H9 (cell line): ENCODE measurements at regions not wholly inside any gene's neighbourhood (a gene's known extent, or its start where the extent isn't known, plus 50 kb on each side); places are given as distances from the start of the nearest gene placed in this dataset.

Experiments
- DNase-seq: peaks from one replicate; pipeline ENCODE4 v3.0.0-alpha.2; 2017
- H2AFZ ChIP-seq: one replicate; pipeline ENCODE4 v1.6.1; 2013; ENCODE audit warnings: mild to moderate bottlenecking, low read length, control low read depth, moderate library complexity
- H2AK5ac ChIP-seq: 2 replicates; pipeline ENCODE4 v1.6.1; 2013; ENCODE audit warnings: low read length, control low read depth, mixed read lengths; ENCODE audit not compliant: insufficient read length
- H2BK120ac ChIP-seq: one replicate; pipeline ENCODE4 v1.6.1; 2013; ENCODE audit warnings: low read depth, mild to moderate bottlenecking, low read length, control low read depth, inconsistent platforms; ENCODE audit not compliant: poor library complexity, severe bottlenecking
- H2BK12ac ChIP-seq: 2 replicates; pipeline ENCODE4 v1.6.1; 2013; ENCODE audit warnings: low read length, control low read depth, mixed read lengths, low read depth; ENCODE audit not compliant: insufficient read length
- H2BK15ac ChIP-seq: 2 replicates; pipeline ENCODE4 v1.6.1; 2013; ENCODE audit warnings: low read depth, low read length, control low read depth
- H2BK20ac ChIP-seq: one replicate; pipeline ENCODE4 v1.6.1; 2013; ENCODE audit warnings: low read depth, mild to moderate bottlenecking, low read length, control low read depth, inconsistent platforms; ENCODE audit not compliant: poor library complexity, severe bottlenecking
- H2BK5ac ChIP-seq: 2 replicates; pipeline ENCODE4 v1.6.1; 2013; ENCODE audit warnings: low read length, control low read depth, mixed read lengths; ENCODE audit not compliant: insufficient read length
- H3K14ac ChIP-seq: 2 replicates; pipeline ENCODE4 v1.6.1; 2013; ENCODE audit warnings: low read length, control low read depth; ENCODE audit not compliant: insufficient read depth
- H3K18ac ChIP-seq: 2 replicates; pipeline ENCODE4 v1.6.1; 2013; ENCODE audit warnings: low read depth, mild to moderate bottlenecking, mixed read lengths, low read length, control low read depth; ENCODE audit not compliant: insufficient read length
- H3K23ac ChIP-seq: 2 replicates; pipeline ENCODE4 v1.6.1; 2013; ENCODE audit warnings: low read length, control low read depth, mixed read lengths, low read depth; ENCODE audit not compliant: insufficient read length
- H3K23me2 ChIP-seq: 2 replicates; pipeline ENCODE4 v1.6.1; 2013; ENCODE audit warnings: low read depth, mild to moderate bottlenecking, mixed read lengths, low read length, control low read depth; ENCODE audit not compliant: insufficient read length, poor library complexity, severe bottlenecking
- H3K27ac ChIP-seq: 2 replicates; pipeline ENCODE4 v1.5.1; 2013; ENCODE audit warnings: low read length, control low read depth, mixed read lengths, low read depth; ENCODE audit not compliant: insufficient read length
- H3K27me3 ChIP-seq: 2 replicates; pipeline ENCODE4 v1.6.1; 2013; ENCODE audit warnings: low read length, control low read depth, inconsistent platforms; ENCODE audit not compliant: insufficient read depth
- H3K4ac ChIP-seq: 2 replicates; pipeline ENCODE4 v1.6.1; 2013; ENCODE audit warnings: low read depth, mild to moderate bottlenecking, control low read depth, inconsistent platforms, low read length, moderate library complexity
- H3K4me1 ChIP-seq: 2 replicates; pipeline ENCODE4 v1.6.1; 2013; ENCODE audit warnings: low read length, control low read depth, inconsistent platforms; ENCODE audit not compliant: insufficient read depth
- H3K4me2 ChIP-seq: 2 replicates; pipeline ENCODE4 v1.6.1; 2013; ENCODE audit warnings: low read length, control low read depth, mixed read lengths; ENCODE audit not compliant: insufficient read length, insufficient read depth
- H3K56ac ChIP-seq: 2 replicates; pipeline ENCODE4 v1.6.1; 2013; ENCODE audit warnings: low read depth, mild to moderate bottlenecking, mixed read lengths, low read length, control low read depth; ENCODE audit not compliant: insufficient read length
- H3K79me1 ChIP-seq: 2 replicates; pipeline ENCODE4 v1.6.1; 2013; ENCODE audit warnings: low read depth, mild to moderate bottlenecking, moderate library complexity, low read length, control low read depth, inconsistent platforms; ENCODE audit not compliant: insufficient read depth, poor library complexity, severe bottlenecking
- H3K79me2 ChIP-seq: 2 replicates; pipeline ENCODE4 v1.6.1; 2013; ENCODE audit warnings: low read length, control low read depth, inconsistent platforms; ENCODE audit not compliant: insufficient read depth
- H3K9ac ChIP-seq: 2 replicates; pipeline ENCODE4 v1.6.1; 2013; ENCODE audit warnings: low read length, control low read depth, mixed read lengths; ENCODE audit not compliant: insufficient read length; ENCODE audit errors: extremely low read depth
- H3K9me3 ChIP-seq: one replicate; pipeline ENCODE4 v1.6.1; 2013; ENCODE audit warnings: low read depth, low read length, inconsistent platforms; ENCODE audit not compliant: control insufficient read depth
- H3T11ph ChIP-seq: one replicate; pipeline ENCODE4 v1.6.1; 2013; ENCODE audit warnings: mild to moderate bottlenecking, low read length, control low read depth, inconsistent platforms
- H4K20me1 ChIP-seq: one replicate; pipeline ENCODE4 v1.6.1; 2013; ENCODE audit not compliant: control insufficient read depth, insufficient read length, insufficient read depth
- H4K5ac ChIP-seq: 2 replicates; pipeline ENCODE4 v1.6.1; 2013; ENCODE audit warnings: low read depth, mild to moderate bottlenecking, mixed read lengths, low read length, control low read depth; ENCODE audit not compliant: insufficient read length
- H4K8ac ChIP-seq: replicated peaks from 2 replicates; pipeline ENCODE4 v1.6.1; 2013; ENCODE audit warnings: low read length, control low read depth, mixed read lengths, low read depth; ENCODE audit not compliant: insufficient read length
- H4K91ac ChIP-seq: 2 replicates; pipeline ENCODE4 v1.6.1; 2013; ENCODE audit warnings: low read depth, mild to moderate bottlenecking, moderate library complexity, mixed read lengths, low read length, control low read depth; ENCODE audit not compliant: insufficient read length
- H3K27ac Mint-ChIP-seq, 3 experiments: 2 replicates in 2 of 3; 3 replicates in 1 of 3; pipeline ENCODE4 v1.8.0; 2020 to 2021; ENCODE audit warnings: mixed read lengths in 3 of 3, mild to moderate bottlenecking in 1 of 3, moderate library complexity in 1 of 3
- H3K27me3 Mint-ChIP-seq: 2 replicates; pipeline ENCODE4 v1.8.0; 2021; ENCODE audit warnings: low read depth, mild to moderate bottlenecking, moderate library complexity, mixed read lengths
- H3K36me3 Mint-ChIP-seq, 3 experiments: 2 replicates in 2 of 3; 3 replicates in 1 of 3; pipeline ENCODE4 v1.8.0; 2020 to 2021; ENCODE audit warnings: low read depth in 3 of 3, mixed read lengths in 3 of 3; ENCODE audit not compliant: insufficient read depth in 1 of 3
- H3K4me1 Mint-ChIP-seq, 2 experiments: 2 replicates each; pipeline ENCODE4 v1.8.0; 2020; ENCODE audit warnings: mixed read lengths in 2 of 2
- H3K4me3 Mint-ChIP-seq, 2 experiments: 2 replicates in 1 of 2; 3 replicates in 1 of 2; pipeline ENCODE4 v1.8.0; 2020 to 2021; ENCODE audit warnings: mild to moderate bottlenecking in 2 of 2, mixed read lengths in 2 of 2, moderate library complexity in 1 of 2
- H3K9me3 Mint-ChIP-seq, 2 experiments: 2 replicates in 1 of 2; 3 replicates in 1 of 2; pipeline ENCODE4 v1.8.0; 2020; ENCODE audit warnings: mild to moderate bottlenecking in 2 of 2, mixed read lengths in 2 of 2, moderate library complexity in 1 of 2
- CTCF ChIP-seq: fragments of 200-600 bp; sonication (generic); conservative IDR thresholded peaks from 3 replicates; pipeline ENCODE4 v1.8.0; 2021; ENCODE audit warnings: antibody characterized with exemption, mild to moderate bottlenecking
- WGBS: extraction: QIAGEN DNeasy Blood & Tissue Kit; methylation state at CpG from one replicate; pipeline ENCODE4 v1.1.7; 2013; ENCODE audit warnings: missing lambda C conversion rate, low lambda C conversion rate, mixed read lengths; ENCODE audit not compliant: insufficient read length; ENCODE audit errors: extremely low coverage; 5-methylcytosine and 5-hydroxymethylcytosine counted together

- no peaks in the 10 kb centered on the region for H3K23me2 ChIP-seq
- WGBS, result no CpG with 5 or more reads among the region's 3 CpGs
- H3K4me1 ChIP-seq, result peaks cover 10% of the 10 kb centered on the region; the same call in 1 of the 2 replicates
- H2BK15ac ChIP-seq, result no peak overlapping the region
- no peak overlapping the region for H4K8ac ChIP-seq
- H3K4me1 Mint-ChIP-seq, result peaks cover 8 to 13% of the 10 kb centered on the region in 2 experiments
- no peaks in the 10 kb centered on the region for H3K36me3 Mint-ChIP-seq
- no peak overlapping the region for H3K27ac Mint-ChIP-seq
- no peak overlapping the region for H4K5ac ChIP-seq
- H3T11ph ChIP-seq, result no peak overlapping the region
- H3K23ac ChIP-seq, result no peak overlapping the region
- no peak overlapping the region for H3K9ac ChIP-seq
- no peak overlapping the region for H3K18ac ChIP-seq
- H3K79me2 ChIP-seq, result no peaks in the 10 kb centered on the region
- H2AK5ac ChIP-seq, result no peak overlapping the region
- no peak overlapping the region for H2BK5ac ChIP-seq
- no peak overlapping the region for H2BK120ac ChIP-seq
- no peak overlapping the region for H2BK12ac ChIP-seq
- no peak overlapping the region for H3K14ac ChIP-seq
- no peak for DNase-seq
- H3K27me3 Mint-ChIP-seq, result no peaks in the 10 kb centered on the region
- H4K91ac ChIP-seq, result no peak overlapping the region
- H3K79me1 ChIP-seq, result no peaks in the 10 kb centered on the region
- no peaks in the 10 kb centered on the region for H3K27me3 ChIP-seq
- H3K27ac ChIP-seq, result no peak overlapping the region
- H3K4ac ChIP-seq, result no peak overlapping the region
- H3K4me3 Mint-ChIP-seq, result no peak overlapping the region
- H2BK20ac ChIP-seq, result no peak overlapping the region
- H3K4me2 ChIP-seq, result no peak overlapping the region
- H4K20me1 ChIP-seq, result no peaks in the 10 kb centered on the region
- no peak overlapping the region for H2AFZ ChIP-seq
- no peak overlapping the region for H3K56ac ChIP-seq
- no peaks in the 10 kb centered on the region for H3K9me3 ChIP-seq
- no peak for TF ChIP-seq CTCF
- 0 out of 5 replicates have a peak, but pooled peaks cover 0 to 2% of the 10 kb centered on the region in 2 experiments for H3K9me3 Mint-ChIP-seq
These were observed 105.8 kb upstream of the C1QTNF7 start for GRCh38 chr4:15322006-15322405.
